ENCODE measurements at regions not wholly inside any gene's neighbourhood (a gene's known extent, or its start where the extent isn't known, plus 50 kb on each side); places are given as distances from the start of the nearest gene placed in this dataset.

GRCh38 chr12:67370979-67371378 is 101.8 kb downstream of the CAND1 start:
- DNase-seq: no peak

- no peak for DNase-seq
These were observed 107.9 kb downstream of the CAND1 start for GRCh38 chr12:67377021-67377420.

- no peak for DNase-seq
These were observed 108.4 kb downstream of the CAND1 start for GRCh38 chr12:67377541-67377940.

GRCh38 chr12:67382241-67382871 is 113.2 kb downstream of the CAND1 start:
- no peak for DNase-seq

- DNase-seq: peak; percentile 61
These were observed 117.9 kb downstream of the CAND1 start for GRCh38 chr12:67386869-67387565.

- peak; percentile 66 for DNase-seq
These were observed 119.4 kb downstream of the CAND1 start for GRCh38 chr12:67388331-67389138.

GRCh38 chr12:67390273-67390672 is 121.1 kb downstream of the CAND1 start:
- DNase-seq: no peak

- no peak for DNase-seq
These were observed 121.9 kb downstream of the CAND1 start for GRCh38 chr12:67391034-67391433.

- DNase-seq: no peak
These were observed 122.5 kb downstream of the CAND1 start for GRCh38 chr12:67391656-67392055.

GRCh38 chr12:67394550-67394949 is 125.4 kb downstream of the CAND1 start:
- DNase-seq: no peak

- DNase-seq: no peak
These were observed 131.6 kb downstream of the CAND1 start for GRCh38 chr12:67400742-67401141.

- no peak for DNase-seq
These were observed 141.1 kb downstream of the CAND1 start for GRCh38 chr12:67410246-67410645.

- peak; percentile 42 for DNase-seq
These were observed 141.5 kb downstream of the CAND1 start for GRCh38 chr12:67410667-67411067.

GRCh38 chr12:67411562-67411961 is 142.4 kb downstream of the CAND1 start:
- no peak for DNase-seq

- no peak for DNase-seq
These were observed 144.4 kb downstream of the CAND1 start for GRCh38 chr12:67413577-67413976.

GRCh38 chr12:67414011-67414715 is 145.0 kb downstream of the CAND1 start:
- DNase-seq: peak; percentile 70

GRCh38 chr12:67415473-67415872 is 146.3 kb downstream of the CAND1 start:
- DNase-seq: peak; percentile 48

GRCh38 chr12:67419810-67420209 is 150.7 kb downstream of the CAND1 start:
- DNase-seq: peak; percentile 24

GRCh38 chr12:67420506-67420905 is 151.3 kb downstream of the CAND1 start:
- no peak for DNase-seq

- no peak for DNase-seq
These were observed 152.9 kb downstream of the CAND1 start for GRCh38 chr12:67422081-67422480.

- DNase-seq: no peak
These were observed 155.6 kb downstream of the CAND1 start for GRCh38 chr12:67424784-67425183.

GRCh38 chr12:67425394-67425793 is 156.2 kb downstream of the CAND1 start:
- DNase-seq: no peak

- DNase-seq: peak; percentile 98
These were observed 156.9 kb downstream of the CAND1 start for GRCh38 chr12:67426067-67426466.
